ENCODE measurements at regions not wholly inside any gene's neighbourhood (a gene's known extent, or its start where the extent isn't known, plus 50 kb on each side); places are given as distances from the start of the nearest gene placed in this dataset.

GRCh38 chr21:27805696-27806095, 838.8 kb upstream of the ADAMTS5 start:
- Histone ChIP-seq H4K20me1 (replicated peaks; ENCODE audit: insufficient read depth) (no peaks in the 10 kb centered on the region), H3K4me2 (no peak overlapping the region), H2AFZ (no peak overlapping the region), H3K4me3 (no peak overlapping the region), H3K27me3 (ENCODE audit: insufficient read depth) (no peaks in the 10 kb centered on the region), H3K79me2 (replicated peaks; ENCODE audit: insufficient read depth) (no peaks in the 10 kb centered on the region), H3K4me1 (ENCODE audit: insufficient read depth) (peaks cover 3% of the 10 kb centered on the region; the same call in 1 of the 2 replicates), H3K27ac (ENCODE audit: low read depth) (no peak overlapping the region), H3F3A (replicated peaks; ENCODE audit: low read depth) (no peaks in the 10 kb centered on the region), H3K9me2 (ENCODE audit: insufficient read depth) (no peaks in the 10 kb centered on the region), H3K36me3 (ENCODE audit: insufficient read depth) (no peaks in the 10 kb centered on the region)
- Mint-ChIP-seq H3K27me3 (ENCODE audit: insufficient read depth, low read depth, poor library complexity) (no peaks in the 10 kb centered on the region), H3K4me1 (no peaks in the 10 kb centered on the region), H3K36me3 (ENCODE audit: low read depth) (no peaks in the 10 kb centered on the region), H3K9me3 (no peaks in the 10 kb centered on the region), H3K27ac (no peak overlapping the region), H3K4me3 (no peak overlapping the region)
- TF ChIP-seq STAT1 (IDR thresholded peaks at IDR 0.05; ENCODE audit: unreplicated experiment), result no peak
- no peak for TF ChIP-seq ZNF114 (CRISPR knock-in tag; IDR thresholded peaks at IDR 0.05)
- no peak for TF ChIP-seq ETS1 (IDR thresholded peaks at IDR 0.05)
- no peak for TF ChIP-seq JUNB (IDR thresholded peaks at IDR 0.05; ENCODE audit: unreplicated experiment)
- TF ChIP-seq ZNF331 (CRISPR knock-in tag; IDR thresholded peaks at IDR 0.05; ENCODE audit: low read depth), result no peak
- TF ChIP-seq NANOG (IDR thresholded peaks at IDR 0.05; ENCODE audit: borderline replicate concordance), result no peak
- no peak for TF ChIP-seq CREB1 (CRISPR knock-in tag; IDR thresholded peaks at IDR 0.05; ENCODE audit: low read depth)
- TF ChIP-seq CTCF (conservative IDR thresholded peaks at IDR 0.05; ENCODE audit: low read depth in 2 of 2), result no peak
- TF ChIP-seq REST (IDR thresholded peaks at IDR 0.05; ENCODE audit: unreplicated experiment), result no peak
- no peak for TF ChIP-seq ZNF462 (CRISPR knock-in tag; IDR thresholded peaks at IDR 0.05)
- TF ChIP-seq EZH2phosphoT487 (IDR thresholded peaks at IDR 0.05; ENCODE audit: unreplicated experiment), result no peak
- no peak for TF ChIP-seq EZH2 (IDR thresholded peaks at IDR 0.05; ENCODE audit: low read depth, unreplicated experiment)
- no peak for TF ChIP-seq POLR2AphosphoS5 (IDR thresholded peaks at IDR 0.05; ENCODE audit: low read depth)
- ATAC-seq (no peak), DNase-seq (ENCODE audit: low spot score) (no peak)

All from GM23338 (cell line).